ENCODE measurements at regions not wholly inside any gene's neighbourhood (a gene's known extent, or its start where the extent isn't known, plus 50 kb on each side); places are given as distances from the start of the nearest gene placed in this dataset.
"Not testable (repeated sequence)": the region's sequence is repeated elsewhere in the genome, so short reads cannot be mapped to it uniquely, and the experiment has no call there.

- no peak for DNase-seq (ENCODE audit: low spot score)
Measured at GRCh38 chr2:57434972-57435371, 611.6 kb upstream of the VRK2 start.

GRCh38 chr2:57437077-57437476 lies 609.5 kb upstream of the VRK2 start:
- DNase-seq (ENCODE audit: low spot score) = no peak

DNA sequence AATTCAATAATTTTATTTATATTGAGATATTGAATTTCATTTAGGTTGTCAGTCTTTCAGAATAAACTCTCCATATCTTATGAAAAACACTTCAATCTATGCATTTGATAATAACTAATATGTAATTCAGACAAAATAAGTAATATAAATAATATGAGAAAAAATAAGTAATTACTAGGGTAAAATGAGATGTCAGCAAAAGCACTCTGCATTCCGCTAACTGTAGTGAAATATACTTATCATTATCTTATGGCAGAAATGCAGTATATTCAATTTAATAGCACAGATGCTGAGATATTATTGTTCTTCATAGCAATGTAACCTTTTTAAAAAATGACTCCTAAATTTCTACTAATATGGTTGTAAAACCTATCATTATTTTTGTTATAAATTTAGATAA lies 606.2 kb upstream of the VRK2 start:
- DNase-seq (ENCODE audit: low spot score) = no peak

DNA sequence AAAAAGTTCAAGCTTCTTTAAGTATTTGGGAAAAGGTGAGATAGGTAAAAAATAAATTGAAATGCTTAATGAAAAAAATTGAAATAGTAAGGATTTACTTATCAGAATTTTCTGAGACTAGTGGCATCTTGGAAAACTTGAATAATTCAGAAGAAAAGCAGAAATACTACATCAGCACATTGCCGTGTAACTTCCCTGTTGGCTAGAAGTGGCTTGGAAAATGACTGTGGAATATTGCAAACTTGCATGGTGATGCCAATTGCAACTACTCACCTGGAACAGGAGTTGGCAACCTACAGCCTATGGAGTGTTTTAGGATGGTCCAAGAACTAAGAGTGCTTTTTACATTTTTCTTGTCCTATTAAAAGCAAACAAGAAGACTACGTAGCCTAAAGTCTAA lies 603.5 kb upstream of the VRK2 start:
- DNase-seq (ENCODE audit: low spot score) = no peak

GRCh38 chr2:57443973-57444521 lies 602.6 kb upstream of the VRK2 start:
- no peak for DNase-seq (ENCODE audit: low spot score)

DNA sequence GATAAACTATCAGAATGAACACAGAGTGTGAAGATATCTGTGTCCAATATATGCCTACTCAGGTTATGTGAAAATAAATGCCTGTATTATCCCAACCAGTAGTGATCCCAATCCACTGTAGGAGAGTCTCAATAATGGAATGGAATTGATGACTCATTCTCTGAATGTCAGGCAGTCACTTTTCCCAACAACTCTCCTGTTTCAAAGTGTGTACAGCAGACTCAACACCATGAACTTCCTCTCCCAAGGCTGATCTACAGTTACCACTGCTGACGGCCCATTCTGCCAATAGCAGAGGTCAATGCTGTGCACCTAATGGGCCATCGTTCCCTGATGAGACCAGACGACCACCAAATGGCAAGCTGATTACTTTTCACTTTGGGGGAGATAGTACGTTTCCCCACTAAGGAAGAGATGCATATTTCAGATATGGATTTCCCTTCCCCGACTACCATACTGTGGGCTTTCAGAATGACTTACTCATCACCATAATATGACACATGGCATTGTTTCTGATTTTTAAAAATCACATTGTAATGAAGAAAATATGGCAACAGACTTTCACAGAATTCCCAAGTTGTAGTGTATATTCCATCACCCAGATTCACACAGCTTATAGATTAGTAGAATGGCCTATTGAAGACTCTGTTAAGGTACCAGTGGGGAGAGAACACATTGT lies 601.7 kb upstream of the VRK2 start:
- DNase-seq (ENCODE audit: low spot score) = no peak

DNA sequence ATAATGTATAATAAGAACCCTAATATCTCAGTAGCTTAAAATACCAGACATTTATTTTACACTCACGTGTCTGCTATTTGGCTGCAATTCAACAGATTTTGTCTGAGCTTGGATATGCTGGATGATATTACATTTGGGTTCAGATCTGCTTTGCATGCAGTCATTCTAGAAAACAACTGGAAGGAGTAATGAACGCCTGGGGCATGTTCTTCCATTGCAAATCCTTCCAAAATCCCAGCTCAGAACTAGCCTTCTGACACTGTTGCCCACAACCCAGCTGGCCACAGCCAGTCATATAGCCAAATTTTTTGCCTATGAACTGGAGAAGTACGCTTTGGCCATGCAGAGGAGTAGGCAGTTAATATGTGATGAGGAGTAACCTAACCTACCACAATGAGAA lies 597.8 kb upstream of the VRK2 start:
- no peak for DNase-seq (ENCODE audit: low spot score)

DNA sequence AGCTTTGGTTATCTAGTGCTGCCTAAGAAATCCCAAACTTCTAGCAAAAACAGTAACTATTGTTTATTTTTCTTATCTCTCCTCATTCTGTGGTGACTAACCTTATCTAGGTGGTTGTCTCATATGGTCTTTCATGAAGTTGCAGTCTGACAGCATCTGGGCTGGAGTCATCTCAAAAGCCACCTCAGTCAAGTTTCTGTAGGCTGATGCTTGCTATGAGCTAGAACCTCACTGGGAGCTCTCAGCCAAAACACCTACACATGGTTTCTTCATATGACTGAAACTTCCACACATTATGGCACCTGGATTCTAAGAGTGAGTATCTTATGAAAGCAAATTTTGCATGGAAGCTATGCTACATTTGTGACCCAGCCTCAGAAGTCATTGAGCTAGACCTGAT lies 596.4 kb upstream of the VRK2 start:
- DNase-seq (ENCODE audit: low spot score) = no peak

GRCh38 chr2:57452634-57453033 lies 594.0 kb upstream of the VRK2 start:
- DNase-seq (ENCODE audit: low spot score) = no peak

- DNase-seq (ENCODE audit: low spot score) = no peak
Measured at GRCh38 chr2:57453945-57454344, 592.7 kb upstream of the VRK2 start.

DNA sequence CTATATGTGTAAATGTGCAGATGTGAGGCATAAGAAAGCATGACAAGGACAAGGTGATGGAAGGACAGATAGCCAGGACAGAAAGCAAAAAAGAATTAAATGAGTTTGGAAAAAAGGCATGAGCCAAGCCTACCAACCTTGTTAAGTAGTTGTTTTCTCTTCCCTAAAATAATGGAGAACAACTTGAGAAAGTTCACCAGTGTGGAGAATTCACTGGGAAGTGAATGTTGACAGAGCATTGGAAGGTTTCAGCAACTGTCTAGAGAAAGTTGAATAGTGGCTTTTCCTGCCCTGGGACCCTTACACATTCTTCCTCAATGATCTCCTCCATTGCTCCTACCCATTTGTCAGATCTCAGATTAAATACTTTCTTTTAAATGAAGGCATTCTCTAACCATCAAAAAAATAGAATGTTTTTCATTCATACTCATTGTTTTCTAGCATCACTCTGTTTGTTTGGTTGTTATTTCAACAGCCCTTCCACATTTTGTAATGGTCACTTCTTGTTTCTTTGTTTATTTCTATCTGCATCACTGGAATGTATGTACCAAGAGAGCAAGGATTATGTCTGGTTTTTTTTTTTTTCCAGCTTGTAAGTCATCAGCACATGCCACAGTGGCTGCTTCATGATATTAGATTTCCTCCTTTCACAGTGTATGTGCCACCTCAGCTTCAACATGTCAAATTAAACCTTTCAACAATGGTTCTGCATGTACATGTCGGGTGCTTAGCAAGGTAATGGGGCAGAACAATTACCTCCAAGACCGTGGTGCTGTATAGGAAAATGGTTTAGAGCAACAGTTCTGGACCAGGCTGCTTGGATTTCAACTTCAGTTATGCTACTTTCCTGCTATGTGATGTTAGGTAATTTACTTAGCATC lies 586.0 kb upstream of the VRK2 start:
- no peak for DNase-seq (ENCODE audit: low spot score)

GRCh38 chr2:57461624-57462023 lies 585.0 kb upstream of the VRK2 start:
- no peak for DNase-seq (ENCODE audit: low spot score)

- DNase-seq (ENCODE audit: low spot score) = no peak
Measured at GRCh38 chr2:57465067-57465466, 581.5 kb upstream of the VRK2 start.

DNA sequence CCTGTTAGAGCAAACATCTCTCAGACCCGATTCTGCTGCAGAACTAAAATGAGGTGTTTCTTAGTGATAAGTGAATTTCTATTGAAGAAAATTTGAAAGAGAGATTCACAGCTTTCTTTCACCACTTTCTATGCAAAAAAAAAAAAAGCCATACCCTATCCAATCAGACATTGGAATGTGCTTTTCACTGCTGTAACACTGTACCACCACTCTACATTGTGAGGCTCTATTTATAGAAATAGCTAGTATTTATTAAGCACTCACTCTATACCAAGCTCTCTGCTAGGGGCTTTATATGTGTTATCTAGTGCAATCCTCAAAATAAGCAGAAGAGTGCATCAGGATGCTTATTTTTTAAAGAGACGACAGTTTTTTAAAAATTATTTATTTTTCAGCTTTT lies 580.6 kb upstream of the VRK2 start:
- no peak for DNase-seq (ENCODE audit: low spot score)

DNA sequence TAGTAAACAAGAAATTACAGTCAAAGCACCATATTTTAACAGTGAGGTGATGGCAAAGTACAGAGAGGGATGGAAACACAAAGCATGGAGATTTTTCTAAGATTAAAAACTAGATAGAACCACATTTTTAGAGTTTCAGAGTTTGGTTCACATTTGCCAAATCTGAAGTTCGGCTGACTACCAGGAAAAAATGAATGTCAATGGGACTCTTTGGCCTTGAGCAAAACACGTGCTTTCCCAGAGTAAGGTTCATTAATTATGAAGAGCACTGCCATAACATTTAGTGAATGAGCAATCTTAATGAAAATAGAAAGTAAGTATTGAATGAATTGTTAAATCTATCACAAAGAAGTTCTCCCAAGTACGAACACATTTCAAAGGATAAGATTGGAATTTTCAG lies 571.2 kb upstream of the VRK2 start:
- no peak for DNase-seq (ENCODE audit: low spot score)

DNA sequence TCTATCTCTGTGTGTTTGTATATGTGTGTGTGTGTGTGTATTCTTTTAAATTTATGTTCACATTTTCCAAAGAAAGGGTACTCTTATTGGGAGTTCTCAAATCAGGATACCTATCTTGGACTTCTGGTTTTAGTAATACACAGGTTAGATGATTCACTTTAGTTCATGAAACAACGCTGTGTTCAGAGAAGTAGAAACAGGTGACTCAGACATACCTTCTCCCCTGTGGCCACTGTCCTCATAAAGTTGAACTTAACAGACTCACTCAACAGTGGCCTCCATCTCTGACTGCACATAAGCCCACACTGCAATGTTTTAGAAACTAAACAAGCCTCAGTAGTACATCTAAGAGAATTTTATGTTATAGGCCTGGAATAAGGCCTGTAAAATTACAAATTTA lies 566.6 kb upstream of the VRK2 start:
- DNase-seq (ENCODE audit: low spot score) = no peak

- DNase-seq (ENCODE audit: low spot score) = no peak
Measured at GRCh38 chr2:57488061-57488460, 558.5 kb upstream of the VRK2 start.

GRCh38 chr2:57490741-57491140 lies 555.9 kb upstream of the VRK2 start:
- no peak for DNase-seq (ENCODE audit: low spot score)

GRCh38 chr2:57491213-57491612 lies 555.4 kb upstream of the VRK2 start:
- DNase-seq (ENCODE audit: low spot score) = no peak

DNA sequence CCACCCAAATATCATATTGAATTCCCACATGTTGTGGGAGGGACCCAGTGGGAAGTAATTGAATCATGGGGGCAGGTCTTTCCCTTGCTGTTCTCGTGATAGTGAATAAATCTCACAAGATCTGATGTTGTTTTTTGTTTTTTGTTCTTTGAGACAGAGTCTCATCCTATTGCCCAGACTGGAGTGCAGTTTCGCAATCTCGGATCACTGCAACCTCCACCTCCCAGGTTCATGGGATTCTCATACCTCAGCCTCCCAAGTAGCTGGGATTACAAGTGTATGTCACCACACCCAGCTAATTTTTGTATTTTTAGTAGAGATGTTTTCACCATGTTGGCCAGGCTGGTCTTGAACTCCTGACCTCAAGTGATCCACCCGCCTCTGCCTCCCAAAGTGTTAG lies 552.6 kb upstream of the VRK2 start:
- not testable (repeated sequence) for DNase-seq (ENCODE audit: low spot score)

GRCh38 chr2:57497489-57498096 lies 549.0 kb upstream of the VRK2 start:
- peak; percentile 52 for DNase-seq (ENCODE audit: low spot score)

- no peak for DNase-seq (ENCODE audit: low spot score)
Measured at GRCh38 chr2:57504787-57505186, 541.8 kb upstream of the VRK2 start.

GRCh38 chr2:57509189-57509588 lies 537.4 kb upstream of the VRK2 start:
- DNase-seq (ENCODE audit: low spot score) = no peak
